ENCODE measurements at regions not wholly inside any gene's neighbourhood (a gene's known extent, or its start where the extent isn't known, plus 50 kb on each side); places are given as distances from the start of the nearest gene placed in this dataset.

- no peak overlapping the region for H3K4me3 ChIP-seq (ENCODE audit: insufficient read depth, low read depth, low read length)
- H3K79me2 ChIP-seq (ENCODE audit: insufficient read depth, low read length): no peaks in the 10 kb centered on the region
- no peak for TF ChIP-seq EZH2 (IDR thresholded peaks at IDR 0.05; ENCODE audit: insufficient read depth, low read length)
- TF ChIP-seq CTCF (IDR thresholded peaks at IDR 0.05; ENCODE audit: insufficient read depth, low read depth, low read length): no peak
- no peaks in the 10 kb centered on the region for H3K9me3 ChIP-seq (ENCODE audit: insufficient read depth, low read depth, low read length)
- Mint-ChIP-seq H3K36me3 (ENCODE audit: low read depth, unreplicated experiment) (no peaks in the 10 kb centered on the region), H3K9me3 (ENCODE audit: unreplicated experiment) (peaks cover 7% of the 10 kb centered on the region), H3K4me3 (ENCODE audit: unreplicated experiment) (no peak overlapping the region), H3K4me1 (ENCODE audit: low read depth, unreplicated experiment) (no peaks in the 10 kb centered on the region), H3K27ac (ENCODE audit: unreplicated experiment) (no peak overlapping the region), H3K27me3 (ENCODE audit: low read depth, unreplicated experiment) (peaks cover 62% of the 10 kb centered on the region)
- H3K27me3 ChIP-seq (ENCODE audit: insufficient read depth, low read length): peaks cover 6% of the 10 kb centered on the region
- H4K20me1 ChIP-seq (ENCODE audit: insufficient read depth, low read length): no peaks in the 10 kb centered on the region
- no peak overlapping the region for H3K27ac ChIP-seq (ENCODE audit: low read depth, low read length)
- no peak overlapping the region for H2AFZ ChIP-seq (ENCODE audit: low read depth, low read length)
- no peak overlapping the region for H3K9ac ChIP-seq (ENCODE audit: low read length)
- H3K4me1 ChIP-seq (ENCODE audit: insufficient read depth, low read length): no peaks in the 10 kb centered on the region
- DNase-seq (ENCODE audit: low read depth) (no peak), FAIRE-seq (no peak)
- H3K4me2 ChIP-seq (ENCODE audit: low read length): no peak overlapping the region
- no peaks in the 10 kb centered on the region for H3K36me3 ChIP-seq (ENCODE audit: insufficient read depth, low read length)
Observed at GRCh38 chr14:101191721-101192660, 288.5 kb upstream of the RTL1 start.

GRCh38 chr14:101192661-101193000 is 289.1 kb upstream of the RTL1 start:
- Histone ChIP-seq H3K4me1 (ENCODE audit: insufficient read depth, low read length) (no peaks in the 10 kb centered on the region), H3K79me2 (ENCODE audit: insufficient read depth, low read length) (no peaks in the 10 kb centered on the region), H3K9ac (ENCODE audit: low read length) (no peak overlapping the region), H3K9me3 (ENCODE audit: insufficient read depth, low read depth, low read length) (no peaks in the 10 kb centered on the region), H3K4me3 (ENCODE audit: insufficient read depth, low read depth, low read length) (no peak overlapping the region), H3K27me3 (ENCODE audit: insufficient read depth, low read length) (peaks cover 5% of the 10 kb centered on the region), H2AFZ (ENCODE audit: low read depth, low read length) (no peak overlapping the region), H4K20me1 (ENCODE audit: insufficient read depth, low read length) (no peaks in the 10 kb centered on the region), H3K4me2 (ENCODE audit: low read length) (no peak overlapping the region), H3K36me3 (ENCODE audit: insufficient read depth, low read length) (no peaks in the 10 kb centered on the region), H3K27ac (ENCODE audit: low read depth, low read length) (no peak overlapping the region)
- DNase-seq (ENCODE audit: low read depth) (no peak), FAIRE-seq (no peak)
- Mint-ChIP-seq H3K4me1 (ENCODE audit: low read depth, unreplicated experiment) (no peaks in the 10 kb centered on the region), H3K36me3 (ENCODE audit: low read depth, unreplicated experiment) (no peaks in the 10 kb centered on the region), H3K9me3 (ENCODE audit: unreplicated experiment) (peaks cover 7% of the 10 kb centered on the region), H3K4me3 (ENCODE audit: unreplicated experiment) (no peak overlapping the region), H3K27me3 (ENCODE audit: low read depth, unreplicated experiment) (peaks cover 58% of the 10 kb centered on the region), H3K27ac (ENCODE audit: unreplicated experiment) (no peak overlapping the region)
- no peak for TF ChIP-seq CTCF (IDR thresholded peaks at IDR 0.05; ENCODE audit: insufficient read depth, low read depth, low read length)
- TF ChIP-seq EZH2 (IDR thresholded peaks at IDR 0.05; ENCODE audit: insufficient read depth, low read length): no peak

All from astrocyte (in vitro differentiated cells and primary cell).